Retinal pigment epithelial cell (primary cell): ENCODE measurements at regions not wholly inside any gene's neighbourhood (a gene's known extent, or its start where the extent isn't known, plus 50 kb on each side); places are given as distances from the start of the nearest gene placed in this dataset.

Experiments
- DNase-seq: peaks from one replicate; pipeline ENCODE4 v3.0.0-alpha.2; 2010; ENCODE audit warnings: low read depth
- H3K4me3 ChIP-seq: 2 replicates; pipeline ENCODE4 v1.5.1; 2011; ENCODE audit warnings: mild to moderate bottlenecking, low read length, control low read depth, moderate library complexity
- TF ChIP-seq, protein P1 (sequence below): conservative IDR thresholded peaks from 2 replicates; pipeline ENCODE4 v1.5.1; 2011; ENCODE audit warnings: low read depth, low read length, control low read depth, inconsistent platforms

DNA sequence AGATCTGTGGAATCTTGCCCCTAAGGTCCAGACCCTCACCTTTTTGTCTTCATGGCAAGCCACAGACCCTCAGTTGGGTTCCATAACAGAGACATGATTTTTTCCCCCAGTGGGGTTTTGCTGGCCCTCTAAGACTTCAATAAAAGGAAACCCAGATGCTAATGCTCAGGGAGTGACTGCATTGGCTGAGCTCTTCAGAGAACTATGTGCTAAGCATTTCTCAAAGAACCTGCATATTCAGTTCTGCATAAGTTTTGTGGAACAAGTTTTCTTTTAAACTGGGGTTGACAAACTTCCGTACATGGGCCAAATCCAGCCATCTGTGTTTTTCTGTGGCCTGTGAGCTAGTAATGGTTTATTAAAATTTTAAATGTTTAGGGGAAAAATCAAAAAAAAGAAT is 159.8 kb upstream of the GDNF start:
- DNase-seq, result no peak
- TF ChIP-seq, protein P1, sequence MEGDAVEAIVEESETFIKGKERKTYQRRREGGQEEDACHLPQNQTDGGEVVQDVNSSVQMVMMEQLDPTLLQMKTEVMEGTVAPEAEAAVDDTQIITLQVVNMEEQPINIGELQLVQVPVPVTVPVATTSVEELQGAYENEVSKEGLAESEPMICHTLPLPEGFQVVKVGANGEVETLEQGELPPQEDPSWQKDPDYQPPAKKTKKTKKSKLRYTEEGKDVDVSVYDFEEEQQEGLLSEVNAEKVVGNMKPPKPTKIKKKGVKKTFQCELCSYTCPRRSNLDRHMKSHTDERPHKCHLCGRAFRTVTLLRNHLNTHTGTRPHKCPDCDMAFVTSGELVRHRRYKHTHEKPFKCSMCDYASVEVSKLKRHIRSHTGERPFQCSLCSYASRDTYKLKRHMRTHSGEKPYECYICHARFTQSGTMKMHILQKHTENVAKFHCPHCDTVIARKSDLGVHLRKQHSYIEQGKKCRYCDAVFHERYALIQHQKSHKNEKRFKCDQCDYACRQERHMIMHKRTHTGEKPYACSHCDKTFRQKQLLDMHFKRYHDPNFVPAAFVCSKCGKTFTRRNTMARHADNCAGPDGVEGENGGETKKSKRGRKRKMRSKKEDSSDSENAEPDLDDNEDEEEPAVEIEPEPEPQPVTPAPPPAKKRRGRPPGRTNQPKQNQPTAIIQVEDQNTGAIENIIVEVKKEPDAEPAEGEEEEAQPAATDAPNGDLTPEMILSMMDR, result no peak
- no peak overlapping the region for H3K4me3 ChIP-seq

DNA sequence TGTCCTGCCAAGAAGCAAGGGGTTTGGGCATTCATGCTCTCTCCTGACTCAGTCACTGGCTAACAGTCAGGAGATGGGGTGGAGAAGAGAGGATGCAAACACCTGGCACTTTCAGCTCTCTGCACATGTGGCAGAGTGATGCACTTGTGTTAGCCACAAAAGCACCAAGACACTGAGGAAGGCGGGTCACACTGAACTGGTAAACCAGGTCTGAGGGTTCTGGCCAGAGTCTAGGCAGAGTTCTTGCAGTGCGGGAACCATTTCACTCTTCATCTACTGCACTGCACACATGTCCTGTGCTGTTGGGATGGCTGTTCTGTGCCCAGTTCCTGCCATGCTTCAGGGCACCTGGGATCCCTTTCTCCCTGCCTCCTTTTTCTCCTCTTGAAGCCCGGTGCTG is 157.1 kb upstream of the GDNF start:
- TF ChIP-seq, protein P1, result no peak
- no peak for DNase-seq
- H3K4me3 ChIP-seq, result no peak overlapping the region

DNA sequence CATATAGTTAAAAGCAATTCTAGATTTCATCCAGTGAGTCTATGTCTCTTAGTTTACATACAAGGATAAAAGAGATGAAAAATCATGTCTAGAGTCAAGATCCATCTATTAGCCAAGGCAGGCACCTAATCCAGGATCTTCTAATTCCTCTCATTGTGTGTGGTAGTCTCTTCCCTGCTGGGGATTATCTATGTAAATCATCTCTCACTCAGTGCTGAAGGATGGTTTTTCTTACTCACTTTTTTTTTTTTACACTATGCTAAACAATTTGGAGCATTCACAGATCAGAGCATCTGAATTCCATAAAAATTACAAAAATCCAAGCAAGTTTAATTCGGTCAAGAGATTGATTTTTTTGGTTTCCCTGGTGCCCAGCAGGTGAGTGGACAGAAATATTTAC is 154.9 kb upstream of the GDNF start:
- TF ChIP-seq, protein P1, result no peak
- no peak for DNase-seq
- no peak overlapping the region for H3K4me3 ChIP-seq

DNA sequence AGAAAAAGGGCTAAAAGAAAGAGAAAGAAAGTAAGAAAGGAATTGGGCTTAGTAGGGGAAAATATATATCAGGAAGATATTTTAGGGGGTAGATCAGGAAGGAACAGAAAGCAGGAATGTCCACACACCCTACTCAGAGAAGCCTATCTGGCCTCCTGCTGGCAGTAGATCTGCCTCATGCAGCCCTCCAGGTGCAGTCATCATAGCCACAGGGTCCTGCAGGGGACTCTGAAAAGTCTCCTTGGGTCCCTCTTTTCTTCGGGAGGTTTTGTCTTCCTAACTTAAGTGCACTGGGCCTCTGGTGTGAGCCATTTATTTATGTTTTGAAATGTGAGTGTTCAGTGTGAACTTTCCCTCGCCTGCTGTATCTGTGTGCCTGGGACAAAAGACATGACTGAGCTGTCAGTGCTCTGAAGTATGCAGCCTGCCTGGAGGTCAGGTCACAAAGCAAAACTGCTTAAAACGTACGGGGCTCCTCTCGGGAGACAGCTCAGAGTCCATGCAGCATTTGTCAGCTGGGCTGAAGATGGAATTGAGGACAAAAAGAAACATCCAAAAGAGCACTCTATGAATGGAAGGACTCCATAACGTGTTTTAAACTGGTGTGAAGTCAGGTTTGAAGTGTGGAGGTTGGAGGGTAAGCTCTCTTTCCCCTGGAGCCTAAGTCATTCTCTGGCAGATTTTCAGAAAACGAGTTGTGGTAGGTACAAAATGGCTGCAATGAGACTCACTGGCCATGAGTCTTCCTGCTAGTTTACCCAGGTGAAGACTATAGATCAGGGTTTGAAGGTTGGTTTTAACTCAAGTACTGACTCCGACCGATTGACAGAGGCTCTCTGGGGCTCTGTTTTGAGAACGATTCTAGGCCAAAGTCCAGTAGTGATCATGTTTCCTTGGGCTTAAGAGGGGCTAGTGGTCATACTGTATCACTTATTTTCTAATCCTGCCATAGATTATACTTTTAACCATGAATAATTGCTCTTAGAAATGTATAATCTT is 151.8 kb upstream of the GDNF start:
- no peak overlapping the region for H3K4me3 ChIP-seq
- DNase-seq, result no peak
- TF ChIP-seq, protein P1, result no peak

DNA sequence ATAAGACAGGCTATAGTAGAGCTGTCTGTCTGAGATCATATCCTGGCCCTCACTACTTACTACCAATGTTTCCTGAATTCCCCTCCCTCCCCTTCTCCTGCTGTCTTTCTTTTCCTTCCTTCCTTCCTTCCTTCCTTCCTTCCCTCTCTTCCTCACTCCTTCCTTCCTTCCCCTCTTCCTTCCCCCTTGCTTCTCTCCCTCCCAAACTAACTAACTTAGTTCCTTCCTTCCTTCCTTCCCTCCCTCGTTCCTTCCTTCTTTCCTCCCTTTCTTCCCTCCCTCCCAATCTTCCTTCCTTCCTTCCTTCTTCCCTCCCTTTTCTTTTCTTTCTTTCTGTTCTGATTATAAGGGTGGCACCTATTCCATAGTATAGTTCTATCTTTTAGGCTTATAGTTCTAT is 150.0 kb upstream of the GDNF start:
- TF ChIP-seq, protein P1, result no peak
- DNase-seq, result no peak
- H3K4me3 ChIP-seq, result no peak overlapping the region

DNA sequence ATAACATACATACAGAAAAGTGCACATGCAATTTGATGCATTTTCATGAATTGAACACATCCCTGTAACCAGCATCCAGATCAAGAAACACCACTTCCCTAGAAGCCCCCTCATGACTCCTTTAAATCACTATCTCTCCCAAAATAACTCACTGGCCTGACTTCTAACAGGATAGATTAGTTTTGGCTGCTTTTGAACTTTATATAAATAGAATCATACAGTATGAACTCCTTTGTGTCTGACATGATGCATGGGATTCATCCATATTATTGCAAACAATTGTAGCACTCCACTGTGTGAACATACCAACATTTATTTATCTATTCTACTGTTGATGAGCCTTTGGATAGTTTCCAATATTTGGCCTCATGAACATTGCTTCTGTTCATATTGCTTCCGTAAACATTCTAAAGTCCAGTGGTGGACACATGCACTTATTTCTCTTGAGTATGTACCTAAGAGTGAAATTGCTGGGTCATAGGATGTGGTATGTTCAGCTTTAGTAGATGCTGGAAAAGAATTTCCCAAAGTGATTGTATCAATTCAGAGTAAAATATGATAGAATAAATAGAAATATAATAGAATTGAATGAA is 148.7 kb upstream of the GDNF start:
- H3K4me3 ChIP-seq, result no peak overlapping the region
- no peak for DNase-seq
- TF ChIP-seq, protein P1, result no peak
